IMR-90 (cell line): ENCODE measurements at regions not wholly inside any gene's neighbourhood (a gene's known extent, or its start where the extent isn't known, plus 50 kb on each side); places are given as distances from the start of the nearest gene placed in this dataset.

Source experiments
- ATAC-seq: fragments of 200-7000 bp; cut with Tn5 transposase; 2 replicates; pipeline ENCODE4 v1.9.1; 2020; ENCODE audit warnings: low read depth, mild to moderate bottlenecking, moderate library complexity
- BruUV-seq: library from RNA; stranded (reverse); fragments of 400-500 nt; replicated peaks from 2 replicates; lab custom pipeline; 2021; lab: Mats Ljungman, UMichigan
- CTCF ChIA-PET: fragments of 300-600 bp; formaldehyde crosslinking; extraction: SDS; loops from one replicate; lab custom pipeline; 2021; ENCODE audit warnings: antibody characterized with exemption; lab: Yijun Ruan, JAX
- POLR2A ChIA-PET: fragments of 300-600 bp; sonication (Branson Sonifier 250); formaldehyde crosslinking; loops from one replicate; lab custom pipeline; 2022; ENCODE audit warnings: antibody characterized with exemption; ENCODE audit not compliant: unreplicated experiment; lab: Charles Lee
- DNase-seq: peaks from one replicate; pipeline ENCODE4 v3.0.0; 2013
- H2AFZ ChIP-seq: replicated peaks from 2 replicates; pipeline ENCODE3; 2013; ENCODE audit warnings: low read length, mild to moderate bottlenecking; ENCODE audit not compliant: poor library complexity
- H2AK5ac ChIP-seq: 2 replicates; pipeline ENCODE4 v1.6.1; 2013; ENCODE audit warnings: low read depth, low read length, inconsistent platforms
- H2AK9ac ChIP-seq: replicated peaks from 2 replicates; pipeline ENCODE3; 2013; ENCODE audit warnings: mild to moderate bottlenecking, low read depth, low read length, moderate library complexity; ENCODE audit not compliant: poor library complexity
- H2BK120ac ChIP-seq: 2 replicates; pipeline ENCODE4 v1.6.1; 2013; ENCODE audit warnings: low read depth, low read length, inconsistent platforms
- H2BK15ac ChIP-seq: 3 replicates; pipeline ENCODE4 v1.6.1; 2013; ENCODE audit warnings: low read depth, low read length, inconsistent platforms
- H2BK20ac ChIP-seq: 2 replicates; pipeline ENCODE4 v1.6.1; 2013; ENCODE audit warnings: low read depth, mild to moderate bottlenecking, inconsistent platforms, low read length, moderate library complexity
- H2BK5ac ChIP-seq: 2 replicates; pipeline ENCODE4 v1.6.1; 2013; ENCODE audit warnings: mild to moderate bottlenecking, low read depth, low read length, inconsistent platforms; ENCODE audit not compliant: poor library complexity, severe bottlenecking
- H3K14ac ChIP-seq: replicated peaks from 2 replicates; pipeline ENCODE4 v1.6.1; 2013; ENCODE audit warnings: low read depth, low read length, inconsistent platforms
- H3K18ac ChIP-seq: 2 replicates; pipeline ENCODE4 v1.6.1; 2013; ENCODE audit warnings: low read depth, low read length, control low read depth
- H3K23ac ChIP-seq: 2 replicates; pipeline ENCODE4 v1.6.1; 2013; ENCODE audit warnings: low read depth, low read length, inconsistent platforms
- H3K27ac ChIP-seq: 2 replicates; pipeline ENCODE4 v1.5.1; 2013; ENCODE audit warnings: mild to moderate bottlenecking, control low read depth, low read length; ENCODE audit not compliant: insufficient read depth
- H3K27me3 ChIP-seq: 2 replicates; pipeline ENCODE4 v1.6.1; 2013; ENCODE audit warnings: low read length; ENCODE audit not compliant: control insufficient read depth, insufficient read depth
- H3K36me3 ChIP-seq: 2 replicates; pipeline ENCODE4 v1.6.1; 2013; ENCODE audit warnings: low read length, mixed read lengths; ENCODE audit not compliant: control insufficient read depth, insufficient read depth
- H3K4ac ChIP-seq: 2 replicates; pipeline ENCODE4 v1.6.1; 2013; ENCODE audit warnings: low read depth, low read length, inconsistent platforms
- H3K4me1 ChIP-seq: 2 replicates; pipeline ENCODE4 v1.6.1; 2013; ENCODE audit warnings: low read length, mixed read lengths; ENCODE audit not compliant: control insufficient read depth, insufficient read depth
- H3K4me2 ChIP-seq: 2 replicates; pipeline ENCODE4 v1.6.1; 2013; ENCODE audit warnings: low read depth, mild to moderate bottlenecking, control low read depth, low read length, moderate library complexity
- H3K4me3 ChIP-seq: 2 replicates; pipeline ENCODE4 v1.5.1; 2013; ENCODE audit warnings: low read depth, mild to moderate bottlenecking, control low read depth, low read length, moderate library complexity; ENCODE audit not compliant: insufficient read depth
- H3K56ac ChIP-seq: 2 replicates; pipeline ENCODE4 v1.6.1; 2013; ENCODE audit warnings: low read length, inconsistent platforms; ENCODE audit not compliant: insufficient read depth; ENCODE audit errors: extremely low read depth
- H3K79me1 ChIP-seq, 2 experiments: 2 replicates each; pipeline ENCODE4 v1.6.1; 2013; ENCODE audit warnings: low read length in 2 of 2, inconsistent platforms in 1 of 2, low read depth in 1 of 2
- H3K9ac ChIP-seq: 2 replicates; pipeline ENCODE4 v1.6.1; 2013; ENCODE audit warnings: low read depth, low read length, control low read depth
- H3K9me1 ChIP-seq: 2 replicates; pipeline ENCODE4 v1.6.1; 2013; ENCODE audit warnings: low read length, inconsistent platforms; ENCODE audit not compliant: insufficient read depth
- H3K9me3 ChIP-seq: 2 replicates; pipeline ENCODE4 v1.6.1; 2013; ENCODE audit warnings: low read length; ENCODE audit not compliant: control insufficient read depth, insufficient read depth
- H4K20me1 ChIP-seq: 2 replicates; pipeline ENCODE4 v1.6.1; 2013; ENCODE audit warnings: low read length, inconsistent platforms; ENCODE audit not compliant: insufficient read depth
- H4K5ac ChIP-seq: 2 replicates; pipeline ENCODE4 v1.6.1; 2013; ENCODE audit warnings: mild to moderate bottlenecking, low read depth, low read length, control low read depth
- H4K8ac ChIP-seq, 2 experiments: 2 replicates each; pipeline ENCODE4 v1.6.1; 2013; ENCODE audit warnings: low read depth in 2 of 2, low read length in 2 of 2, control low read depth in 1 of 2, inconsistent platforms in 1 of 2
- H4K91ac ChIP-seq: 2 replicates; pipeline ENCODE4 v1.6.1; 2013; ENCODE audit warnings: low read depth, low read length, inconsistent platforms; ENCODE audit not compliant: insufficient read depth
- CTCF ChIP-seq: conservative IDR thresholded peaks from 2 replicates; pipeline ENCODE4 v1.5.1; 2012; ENCODE audit warnings: mild to moderate bottlenecking, low read depth, low read length, improper control_type of control experiment
- ELK1 ChIP-seq: fragments of 150-350 bp; IDR thresholded peaks from 2 replicates; pipeline ENCODE4 v1.6.1; 2016; ENCODE audit warnings: low read depth, mild to moderate bottlenecking, low read length, moderate library complexity, borderline replicate concordance
- MAFK ChIP-seq: IDR thresholded peaks from 2 replicates; pipeline ENCODE4 v1.6.1; 2012; ENCODE audit warnings: low read depth, low read length, improper control_type of control experiment
- MAZ ChIP-seq: IDR thresholded peaks from 2 replicates; pipeline ENCODE4 v1.6.1; 2012; ENCODE audit warnings: low read depth, mild to moderate bottlenecking, low read length, improper control_type of control experiment, moderate library complexity, borderline replicate concordance
- POLR2A ChIP-seq: IDR thresholded peaks from 2 replicates; pipeline ENCODE4 v1.6.1; 2012; ENCODE audit warnings: mild to moderate bottlenecking, low read depth, low read length
- RAD21 ChIP-seq: IDR thresholded peaks from 2 replicates; pipeline ENCODE4 v1.6.1; 2012; ENCODE audit warnings: low read length, improper control_type of control experiment
- RCOR1 ChIP-seq: IDR thresholded peaks from 2 replicates; pipeline ENCODE4 v1.6.1; 2012; ENCODE audit warnings: mild to moderate bottlenecking, low read length, improper control_type of control experiment; ENCODE audit not compliant: insufficient replicate concordance
- SMC3 ChIP-seq: fragments of 150-350 bp; IDR thresholded peaks from 2 replicates; pipeline ENCODE4 v1.6.1; 2016; ENCODE audit warnings: low read depth, mild to moderate bottlenecking, antibody characterized with exemption, low read length, moderate library complexity
- WGBS, 2 experiments: methylation state at CpG; one replicate each; pipeline versions ENCODE4 v1.1.5 to v1.1.7; 2013; ENCODE audit warnings: missing lambda C conversion rate in 2 of 2; ENCODE audit not compliant: insufficient read length in 1 of 2; ENCODE audit errors: extremely low coverage in 2 of 2; 5-methylcytosine and 5-hydroxymethylcytosine counted together
- dilution Hi-C: fragments of 300-500 bp; cut with HindIII; formaldehyde crosslinking; loops from one replicate; pipeline ENCODE4 v1.14.3; 2018; ENCODE audit warnings: low sequenced_read_pairs; ENCODE audit not compliant: unreplicated experiment
- in situ Hi-C: fragments of 300-500 bp; cut with MboI; formaldehyde crosslinking; loops from 3 replicates; pipeline ENCODE4 v1.14.3; 2019; ENCODE audit warnings: low sequenced_read_pairs, inconsistent platforms, mixed read lengths
- intact Hi-C: fragments of 100-400 bp; cut with micrococcal nuclease; formaldehyde crosslinking; loops from 2 replicates; pipeline ENCODE4 v1.10.0; 2022

DNA sequence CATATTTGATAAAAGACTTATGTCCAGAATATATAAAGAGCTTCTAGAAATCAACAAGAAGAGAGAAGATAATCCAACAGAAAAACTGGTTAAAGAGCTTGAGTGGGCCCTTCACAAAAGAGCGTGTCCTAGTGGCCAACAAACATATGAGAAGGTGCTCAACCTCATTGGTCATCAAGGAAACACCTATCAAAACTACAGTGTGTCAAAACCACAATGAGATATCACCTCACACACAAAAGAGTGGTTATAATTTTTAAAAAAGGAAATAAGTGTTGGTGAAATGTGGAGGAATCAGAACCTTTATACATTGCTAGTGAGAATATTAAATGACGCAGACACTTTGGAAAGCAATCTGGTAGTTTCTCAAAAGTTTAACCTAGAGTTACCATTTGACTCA lies 68.4 kb upstream of the KLF13 start:
- Histone ChIP-seq H2BK15ac (no peak overlapping the region), H2BK120ac (no peak overlapping the region), H3K27ac (no peak overlapping the region), H3K4ac (no peak overlapping the region), H4K5ac (no peak overlapping the region), H2BK20ac (no peak overlapping the region), H3K18ac (no peak overlapping the region), H2AK9ac (no peak overlapping the region), H2BK5ac (no peak overlapping the region), H3K27me3 (peaks cover 7% of the 10 kb centered on the region), H3K4me1 (no peaks in the 10 kb centered on the region), H3K4me2 (no peak overlapping the region), H3K36me3 (no peaks in the 10 kb centered on the region), H4K8ac (no peak overlapping the region), H3K4me3 (no peak overlapping the region), H2AFZ (no peak overlapping the region), H3K9ac (no peak overlapping the region), H3K79me1 (no peaks in the 10 kb centered on the region), H4K20me1 (no peaks in the 10 kb centered on the region), H3K14ac (no peak overlapping the region), H3K56ac (no peak overlapping the region), H4K91ac (no peak overlapping the region), H3K9me1 (no peaks in the 10 kb centered on the region), H3K23ac (no peak overlapping the region), H2AK5ac (no peak overlapping the region), H3K9me3 (peaks cover 2% of the 10 kb centered on the region; the same call in 1 of the 2 replicates)
- no peak for ATAC-seq
- dilution Hi-C loops (no loop called here), in situ Hi-C loops (no loop called here), intact Hi-C loops (no loop called here)
- ChIA-PET CTCF (no interaction called here), POLR2A (no interaction called here)
- no peak for DNase-seq
- no TSS peak for BruUV-seq
- no CpG with 5 or more reads among the region's 2 CpGs for WGBS, 2 experiments
- TF ChIP-seq MAFK, result no peak
- TF ChIP-seq RAD21, result no peak
- no peak for TF ChIP-seq ELK1
- no peak for TF ChIP-seq POLR2A
- TF ChIP-seq CTCF, result no peak
- no peak for TF ChIP-seq RCOR1
- TF ChIP-seq SMC3, result no peak
- no peak for TF ChIP-seq MAZ
